Suprapubic skin (tissue), 4 donors: ENCODE measurements at regions not wholly inside any gene's neighbourhood (a gene's known extent, or its start where the extent isn't known, plus 50 kb on each side); places are given as distances from the start of the nearest gene placed in this dataset.

ENCODE experiments used
- POLR2A ChIP-seq, 2 donors: fragments of 450-650 bp; IDR thresholded peaks; one replicate each; pipeline ENCODE4 v1.6.1; 2017; ENCODE audit warnings: antibody characterized with exemption in 2 of 2, mild to moderate bottlenecking in 2 of 2, moderate library complexity in 2 of 2
- POLR2AphosphoS5 ChIP-seq, 3 donors: sonication (generic); formaldehyde crosslinking; IDR thresholded peaks; one replicate each; pipeline ENCODE4 v1.6.1; 2017; ENCODE audit warnings: antibody characterized with exemption in 3 of 3
- TF ChIP-seq, protein P1 (sequence below), 2 donors: fragments of 200-600 bp in 1 of 2; fragments of 450-650 bp in 1 of 2; sonication (generic) in 1 of 2; IDR thresholded peaks; one replicate each; pipeline ENCODE4 v1.5.1; 2016 to 2019; ENCODE audit warnings: antibody characterized with exemption in 2 of 2, mild to moderate bottlenecking in 1 of 2, moderate library complexity in 1 of 2

DNA sequence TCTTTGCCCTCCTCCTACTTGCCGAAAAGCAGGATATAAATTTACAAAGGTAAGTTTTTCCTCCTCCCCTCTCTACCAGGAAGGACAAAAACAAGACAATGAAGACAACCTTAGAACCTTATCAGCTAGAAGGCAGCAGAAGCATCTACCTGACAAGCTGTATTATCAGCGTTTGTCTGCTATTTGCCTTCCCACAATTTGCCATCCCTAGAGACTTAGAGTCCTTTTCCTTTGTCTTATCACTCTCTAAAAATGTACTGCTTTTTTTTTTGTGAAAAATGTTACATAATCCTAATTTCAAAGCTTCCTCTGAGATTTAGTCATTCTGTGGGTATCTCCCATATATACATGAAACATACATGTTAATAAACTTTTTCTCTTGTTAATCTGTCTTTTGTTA is 176.9 kb upstream of the PROK2 start:
- TF ChIP-seq, protein P1, sequence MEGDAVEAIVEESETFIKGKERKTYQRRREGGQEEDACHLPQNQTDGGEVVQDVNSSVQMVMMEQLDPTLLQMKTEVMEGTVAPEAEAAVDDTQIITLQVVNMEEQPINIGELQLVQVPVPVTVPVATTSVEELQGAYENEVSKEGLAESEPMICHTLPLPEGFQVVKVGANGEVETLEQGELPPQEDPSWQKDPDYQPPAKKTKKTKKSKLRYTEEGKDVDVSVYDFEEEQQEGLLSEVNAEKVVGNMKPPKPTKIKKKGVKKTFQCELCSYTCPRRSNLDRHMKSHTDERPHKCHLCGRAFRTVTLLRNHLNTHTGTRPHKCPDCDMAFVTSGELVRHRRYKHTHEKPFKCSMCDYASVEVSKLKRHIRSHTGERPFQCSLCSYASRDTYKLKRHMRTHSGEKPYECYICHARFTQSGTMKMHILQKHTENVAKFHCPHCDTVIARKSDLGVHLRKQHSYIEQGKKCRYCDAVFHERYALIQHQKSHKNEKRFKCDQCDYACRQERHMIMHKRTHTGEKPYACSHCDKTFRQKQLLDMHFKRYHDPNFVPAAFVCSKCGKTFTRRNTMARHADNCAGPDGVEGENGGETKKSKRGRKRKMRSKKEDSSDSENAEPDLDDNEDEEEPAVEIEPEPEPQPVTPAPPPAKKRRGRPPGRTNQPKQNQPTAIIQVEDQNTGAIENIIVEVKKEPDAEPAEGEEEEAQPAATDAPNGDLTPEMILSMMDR (IDR thresholded peaks at IDR 0.05) = no peak
- TF ChIP-seq POLR2AphosphoS5 (IDR thresholded peaks at IDR 0.05) = no peak
- TF ChIP-seq POLR2A (IDR thresholded peaks at IDR 0.05) = no peak
